Hematopoietic multipotent progenitor cell treated with erythropoietin and hydrocortisone succinate and interleukin-3 and kit ligand, for 6 days (in vitro differentiated cells): ENCODE measurements at regions not wholly inside any gene's neighbourhood (a gene's known extent, or its start where the extent isn't known, plus 50 kb on each side); places are given as distances from the start of the nearest gene placed in this dataset.
"Not testable (repeated sequence)": the region's sequence is repeated elsewhere in the genome, so short reads cannot be mapped to it uniquely, and the experiment has no call there.

Source experiments
- DNase-seq: peaks from one replicate; pipeline ENCODE4 v3.0.0-alpha.2; 2015

DNA sequence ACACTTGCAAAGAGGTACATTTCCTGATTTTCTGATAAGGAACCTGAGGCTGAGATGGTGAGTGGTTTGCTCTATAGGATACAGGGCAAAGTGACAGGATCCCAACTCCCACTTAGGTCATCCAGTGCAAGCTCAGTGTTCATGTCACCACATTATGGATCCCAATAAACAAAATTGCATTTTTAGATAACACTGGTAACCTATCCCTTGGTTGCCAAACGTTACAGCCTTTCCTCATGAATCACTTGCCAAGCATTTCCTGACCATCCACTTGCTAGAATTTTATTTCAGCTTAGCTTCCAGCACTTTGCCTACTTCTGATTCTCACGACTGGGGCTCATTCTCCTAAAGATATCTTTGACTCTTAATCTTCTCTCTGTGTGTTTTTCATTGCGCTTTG, 131.4 kb upstream of the ODAD2 start:
- no peak for DNase-seq

DNA sequence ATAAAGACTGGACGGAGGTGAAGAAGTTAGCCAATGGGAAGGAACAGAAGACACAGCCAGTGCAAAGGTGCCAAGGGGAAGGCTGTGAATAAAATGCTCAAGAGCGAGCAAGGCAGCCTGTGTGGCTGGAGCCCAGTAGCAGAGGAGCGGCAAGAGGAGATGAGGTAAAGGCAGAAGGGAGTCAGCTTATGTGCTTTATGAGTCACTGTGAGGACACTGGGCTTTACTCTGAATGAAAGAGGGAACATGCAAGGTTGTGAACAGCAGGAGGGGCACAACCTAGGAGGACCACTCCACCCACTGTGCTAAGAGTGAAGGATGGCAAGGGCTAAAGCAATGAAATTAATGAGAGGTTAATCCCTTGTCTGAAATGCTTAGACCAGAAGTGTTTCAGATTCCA, 129.0 kb upstream of the ODAD2 start:
- DNase-seq = no peak

DNA sequence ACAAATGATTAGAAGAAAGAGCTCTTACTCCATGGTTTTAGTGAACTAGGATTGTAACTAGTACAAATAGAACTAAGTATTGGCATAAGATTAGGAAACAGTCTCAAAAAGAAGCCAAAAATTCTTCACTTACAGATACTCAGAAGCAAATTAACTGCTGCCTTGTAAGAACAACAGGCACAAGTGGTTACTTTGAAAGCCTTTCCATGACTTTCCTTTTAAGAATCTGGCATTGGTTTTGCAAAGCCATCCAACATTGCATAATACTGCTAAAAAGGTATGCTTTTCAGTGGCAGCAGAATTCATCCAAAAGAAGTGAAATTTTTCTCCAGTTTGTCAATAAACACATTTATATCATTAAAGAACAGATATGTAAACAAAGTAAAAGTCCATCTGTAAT, 126.8 kb upstream of the ODAD2 start:
- DNase-seq = no peak

DNA sequence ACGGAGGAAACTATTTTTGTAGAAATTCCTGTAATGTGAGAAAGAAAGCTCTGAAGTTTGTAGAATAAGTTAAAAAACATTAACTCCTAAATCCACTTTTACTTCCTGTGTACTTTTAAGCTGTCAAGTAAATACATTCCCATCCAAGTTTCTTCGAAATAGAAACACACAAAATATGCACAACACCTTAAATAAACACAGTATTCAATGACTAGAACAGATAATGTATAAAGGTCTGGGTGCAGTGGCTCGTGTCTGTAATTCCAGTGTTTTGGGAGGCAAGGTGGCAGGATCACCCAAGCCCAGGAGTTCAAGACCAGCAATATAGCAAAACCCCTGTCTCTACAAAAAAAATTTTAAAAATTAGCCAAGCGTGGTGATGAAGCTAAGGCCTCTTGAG, 121.9 kb upstream of the ODAD2 start:
- DNase-seq = no peak

GRCh38 chr10:28120043-28120749, 121.3 kb upstream of the ODAD2 start:
- DNase-seq = no peak

- DNase-seq = no peak
Observed at GRCh38 chr10:28118985-28119628, 120.2 kb upstream of the ODAD2 start.

DNA sequence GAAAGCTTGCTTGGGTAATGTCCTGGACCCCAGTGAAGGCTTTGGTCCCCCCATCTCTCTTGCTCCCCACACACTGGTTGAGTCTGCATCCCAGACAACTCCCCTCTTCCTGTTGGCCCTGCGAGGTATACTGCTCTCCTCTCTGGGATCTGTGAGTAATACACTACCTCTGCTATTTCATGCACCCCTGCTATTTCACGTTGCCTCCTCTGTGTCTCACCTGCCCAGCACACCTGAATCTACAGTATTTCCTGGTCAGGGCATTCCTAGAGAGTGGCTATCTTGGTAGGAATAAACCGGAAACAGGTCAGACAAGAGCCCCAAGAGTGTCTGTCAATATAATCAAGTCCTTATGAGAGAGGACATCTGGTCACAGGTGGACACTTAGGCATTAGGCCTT, 114.3 kb upstream of the ODAD2 start:
- no peak for DNase-seq

- no peak for DNase-seq
Observed at GRCh38 chr10:28111712-28112111, 112.8 kb upstream of the ODAD2 start.

DNA sequence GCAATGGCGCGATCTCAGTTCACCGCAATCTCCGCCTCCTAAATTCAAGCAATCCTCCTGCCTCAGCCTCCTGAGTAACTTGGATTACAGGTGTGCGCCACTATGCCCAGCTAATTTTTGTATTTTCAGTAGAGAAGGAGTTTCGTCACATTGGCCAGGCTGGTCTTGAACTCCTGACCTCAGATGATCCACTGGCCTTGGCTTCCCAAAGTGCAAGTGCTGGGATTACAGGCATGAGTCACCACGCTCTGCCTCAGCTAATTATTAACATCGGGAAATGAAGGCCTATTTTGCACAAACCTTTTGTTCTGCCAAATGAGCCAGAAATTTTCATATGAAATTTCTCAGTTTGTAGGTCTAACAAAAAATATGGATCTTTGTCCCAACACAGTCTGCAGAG, 106.7 kb upstream of the ODAD2 start:
- no peak for DNase-seq

DNA sequence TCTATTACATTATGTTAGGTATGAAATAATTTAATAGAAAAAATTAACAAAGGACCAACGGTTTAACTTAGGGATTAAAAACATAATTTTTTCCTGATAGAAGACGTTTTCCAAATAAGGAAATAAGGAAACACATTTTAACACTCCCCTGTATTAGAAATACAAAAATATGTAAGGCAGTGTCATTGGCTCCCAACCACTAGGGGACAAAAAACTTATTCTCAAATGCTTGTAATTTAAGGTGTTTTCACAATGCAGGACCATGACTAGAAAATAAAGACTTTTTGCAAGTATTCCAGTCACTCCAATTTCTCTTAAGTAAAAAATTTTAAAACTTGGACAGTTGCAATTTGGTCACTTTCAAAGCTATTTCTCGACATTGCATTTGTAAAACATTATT, 98.8 kb upstream of the ODAD2 start:
- DNase-seq = no peak

- no peak for DNase-seq
Observed at GRCh38 chr10:28095791-28096378, 97.0 kb upstream of the ODAD2 start.

- no peak for DNase-seq
Observed at GRCh38 chr10:28094121-28094520, 95.2 kb upstream of the ODAD2 start.

DNA sequence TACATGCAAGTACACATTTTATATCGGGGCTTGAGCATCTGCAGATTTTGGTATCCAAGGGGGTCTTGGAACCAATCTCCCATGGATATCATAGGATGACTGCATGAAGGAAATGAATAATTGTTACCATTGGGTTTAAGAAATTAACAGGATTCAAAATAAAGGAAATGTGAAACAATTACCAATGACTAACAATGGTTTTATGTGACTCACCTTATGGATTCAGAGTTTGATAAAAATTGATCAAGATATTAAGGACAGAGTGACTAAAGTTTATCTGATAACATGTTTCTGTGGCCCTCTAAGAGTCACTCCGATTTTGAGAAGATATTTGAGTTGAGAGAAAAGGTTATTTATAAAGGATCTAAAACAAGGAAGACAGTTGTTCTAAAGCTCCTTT, 93.0 kb upstream of the ODAD2 start:
- DNase-seq = no peak

DNA sequence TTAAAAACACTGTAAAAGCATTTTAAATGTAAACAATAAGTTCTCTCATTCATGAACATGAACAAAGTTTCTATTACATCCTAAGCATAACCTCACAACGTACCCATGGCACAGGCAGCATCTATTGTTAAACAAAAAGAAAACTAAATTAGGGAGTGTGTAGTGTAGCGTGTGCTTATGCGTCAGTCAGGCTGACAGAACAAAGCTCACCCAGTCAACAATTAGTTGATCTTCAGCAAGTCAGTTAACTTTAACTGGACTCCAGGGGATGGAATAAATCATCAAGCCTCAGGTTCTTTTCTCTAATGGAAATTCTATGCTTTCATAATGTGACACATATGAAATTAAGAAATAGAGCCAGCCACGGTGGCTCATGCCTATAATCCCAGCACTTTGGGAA, 91.6 kb upstream of the ODAD2 start:
- DNase-seq = no peak

DNA sequence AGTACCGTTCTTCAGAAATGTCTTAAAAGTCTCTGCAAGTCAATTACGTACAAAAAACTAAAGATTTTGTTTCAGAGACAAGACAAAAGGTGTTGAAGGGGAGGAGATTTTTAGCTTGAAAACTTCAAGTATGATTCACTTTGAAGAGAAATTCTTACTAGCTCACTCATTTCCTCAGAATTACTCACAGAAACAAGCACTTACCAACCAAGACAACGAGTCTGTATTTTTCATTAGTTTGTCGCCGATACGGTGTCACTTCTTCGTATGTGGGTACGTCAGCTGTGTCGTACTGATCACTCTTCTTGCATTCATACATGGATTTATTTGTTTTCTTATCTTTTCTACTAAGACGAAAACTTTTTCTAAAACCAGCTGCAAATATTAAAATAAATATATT, 90.6 kb upstream of the ODAD2 start:
- no peak for DNase-seq

GRCh38 chr10:28087661-28088351, 88.9 kb upstream of the ODAD2 start:
- DNase-seq = peak; percentile 10

GRCh38 chr10:28085760-28086159, 86.9 kb upstream of the ODAD2 start:
- not testable (repeated sequence) for DNase-seq

GRCh38 chr10:28082885-28083284, 84.0 kb upstream of the ODAD2 start:
- DNase-seq = no peak

GRCh38 chr10:28082316-28082715, 83.4 kb upstream of the ODAD2 start:
- no peak for DNase-seq

- DNase-seq = no peak
Observed at GRCh38 chr10:28077889-28078288, 79.0 kb upstream of the ODAD2 start.

DNA sequence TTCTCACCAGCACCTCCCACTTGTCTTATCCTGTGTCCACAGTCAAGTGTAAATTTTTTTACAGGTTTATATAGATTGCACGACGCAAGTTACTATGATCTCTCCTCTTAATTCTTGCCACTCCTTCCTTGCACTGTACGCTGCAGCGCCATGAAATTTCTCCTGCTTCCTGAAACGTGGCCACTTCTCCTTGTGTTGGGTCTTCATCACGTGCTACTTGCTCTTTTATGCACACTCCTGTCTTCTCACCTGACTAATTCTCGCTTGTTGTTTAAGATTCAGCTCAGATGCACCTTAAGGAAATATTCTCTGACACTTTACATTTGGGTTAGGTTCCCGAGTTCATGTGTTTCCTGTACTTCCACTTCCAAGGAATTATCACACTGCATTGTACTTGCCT, 76.5 kb upstream of the ODAD2 start:
- DNase-seq = no peak

- DNase-seq = no peak
Observed at GRCh38 chr10:28072573-28072972, 73.7 kb upstream of the ODAD2 start.

- no peak for DNase-seq
Observed at GRCh38 chr10:28060031-28060607, 61.2 kb upstream of the ODAD2 start.

GRCh38 chr10:28058746-28059145, 59.9 kb upstream of the ODAD2 start:
- DNase-seq = no peak
